T-cell (primary cell): ENCODE measurements at regions not wholly inside any gene's neighbourhood (a gene's known extent, or its start where the extent isn't known, plus 50 kb on each side); places are given as distances from the start of the nearest gene placed in this dataset.
"Not testable (repeated sequence)": the region's sequence is repeated elsewhere in the genome, so short reads cannot be mapped to it uniquely, and the experiment has no call there.

ENCODE experiments used
- ATAC-seq, 4 experiments: fragments of 200-7000 bp in 3 of 4; fragments of 150-1000 bp in 1 of 4; cut with Tn5 transposase; replicated peaks in 1 of 4; 1 replicate in 3 of 4; 2 replicates in 1 of 4; pipeline ENCODE4 v1.10.0; 2021; ENCODE audit warnings: moderate library complexity in 3 of 4, mild to moderate bottlenecking in 2 of 4, moderate number of reproducible peaks in 1 of 4
- CTCF ChIA-PET, 2 donors: fragments of 300-600 bp; sonication (Branson Sonifier 250); formaldehyde crosslinking; loops; one replicate each; lab custom pipeline; 2022; ENCODE audit warnings: antibody characterized with exemption in 2 of 2; lab: Charles Lee
- POLR2A ChIA-PET, 2 donors: fragments of 300-600 bp; sonication (Branson Sonifier 250); formaldehyde crosslinking; loops; one replicate each; lab custom pipeline; 2022; ENCODE audit warnings: antibody characterized with exemption in 2 of 2; lab: Charles Lee
- DNase-seq, 35 experiments: peaks; one replicate each; pipeline versions ENCODE4 v3.0.0 to v3.0.0-alpha.2; 2013 to 2023
- H3K27ac ChIP-seq: one replicate; pipeline ENCODE4 v1.5.1; 2013; ENCODE audit warnings: low read length
- H3K27me3 ChIP-seq, 2 experiments: replicated peaks in 1 of 2; 1 replicate in 1 of 2; 2 replicates in 1 of 2; pipeline versions ENCODE4 v1.6.1 to v1.7.0; 2013; ENCODE audit warnings: low read length in 1 of 2, mixed read lengths in 1 of 2; ENCODE audit not compliant: control insufficient read depth in 2 of 2, insufficient read depth in 2 of 2; ENCODE audit errors: extremely low read depth in 1 of 2
- H3K36me3 ChIP-seq, 2 donors: 1 replicate in 1 of 2; 2 replicates in 1 of 2; pipeline versions ENCODE4 v1.6.1 to v1.7.0; 2013; ENCODE audit warnings: low read length in 1 of 2; ENCODE audit not compliant: control insufficient read depth in 2 of 2, insufficient read depth in 1 of 2; ENCODE audit errors: extremely low read depth in 1 of 2
- H3K4me1 ChIP-seq, 2 experiments: 1 replicate in 1 of 2; 2 replicates in 1 of 2; pipeline versions ENCODE4 v1.6.1 to v1.7.0; 2013; ENCODE audit warnings: low read length in 2 of 2, mixed read lengths in 1 of 2; ENCODE audit not compliant: insufficient read depth in 2 of 2, control insufficient read depth in 1 of 2; ENCODE audit errors: extremely low read depth in 1 of 2
- H3K4me3 ChIP-seq, 2 donors: 1 replicate in 1 of 2; 2 replicates in 1 of 2; pipeline versions ENCODE4 v1.5.1 to v1.7.0; 2013; ENCODE audit warnings: mild to moderate bottlenecking in 2 of 2, low read length in 1 of 2, moderate library complexity in 1 of 2; ENCODE audit not compliant: control insufficient read depth in 1 of 2; ENCODE audit errors: extremely low read depth in 1 of 2
- H3K9me3 ChIP-seq: 2 replicates; pipeline ENCODE4 v1.7.0; 2013
- H3K27ac Mint-ChIP-seq, 2 donors: one replicate each; pipeline ENCODE4 v1.8.0; 2020 to 2021; ENCODE audit warnings: mild to moderate bottlenecking in 2 of 2, mixed read lengths in 2 of 2
- H3K27me3 Mint-ChIP-seq, 2 donors: one replicate each; pipeline ENCODE4 v1.8.0; 2021 to 2022; ENCODE audit warnings: mixed read lengths in 2 of 2
- H3K36me3 Mint-ChIP-seq: one replicate; pipeline ENCODE4 v1.8.0; 2021; ENCODE audit warnings: mixed read lengths
- H3K4me1 Mint-ChIP-seq, 3 donors: one replicate each; pipeline ENCODE4 v1.8.0; 2020 to 2022; ENCODE audit warnings: mixed read lengths in 3 of 3, mild to moderate bottlenecking in 1 of 3
- H3K4me3 Mint-ChIP-seq, 3 donors: one replicate each; pipeline ENCODE4 v1.8.0; 2020 to 2022; ENCODE audit warnings: mild to moderate bottlenecking in 3 of 3, mixed read lengths in 3 of 3, moderate library complexity in 3 of 3
- H3K9me3 Mint-ChIP-seq, 3 donors: one replicate each; pipeline ENCODE4 v1.8.0; 2020 to 2022; ENCODE audit warnings: mixed read lengths in 3 of 3
- WGBS: methylation state at CpG from one replicate; pipeline ENCODE4 v1.1.5; 2013; ENCODE audit warnings: missing lambda C conversion rate; ENCODE audit not compliant: insufficient coverage; 5-methylcytosine and 5-hydroxymethylcytosine counted together

- H3K4me3 Mint-ChIP-seq: no peak overlapping the region
- WGBS: no CpG with 5 or more reads among the region's 1 CpG
- DNase-seq (no peak), ATAC-seq (no peak)
- Histone ChIP-seq H3K4me3 (no peak overlapping the region), H3K36me3 (no peaks in the 10 kb centered on the region), H3K9me3 (no peaks in the 10 kb centered on the region), H3K27me3 (no peaks in the 10 kb centered on the region), H3K4me1 (no peaks in the 10 kb centered on the region), H3K27ac (no peak overlapping the region)
- no peaks in the 10 kb centered on the region for H3K27me3 Mint-ChIP-seq
- H3K4me1 Mint-ChIP-seq: no peaks in the 10 kb centered on the region
- CTCF ChIA-PET: no interaction called here
- POLR2A ChIA-PET: no interaction called here
- peaks cover 0 to 2% (median 0%) of the 10 kb centered on the region in 3 donors for H3K9me3 Mint-ChIP-seq
- no peak overlapping the region for H3K27ac Mint-ChIP-seq
- no peaks in the 10 kb centered on the region for H3K36me3 Mint-ChIP-seq
These were observed 179.6 kb upstream of the CXorf51A start for GRCh38 chrX:146994163-146994562.

GRCh38 chrX:146973283-146973682 lies 158.7 kb upstream of the CXorf51A start:
- no peak overlapping the region for H3K4me3 Mint-ChIP-seq
- no peaks in the 10 kb centered on the region for H3K36me3 ChIP-seq
- H3K9me3 ChIP-seq: no peaks in the 10 kb centered on the region
- no peak overlapping the region for H3K27ac ChIP-seq
- no peak overlapping the region for H3K4me3 ChIP-seq
- peaks cover 0 to 4% (median 0%) of the 10 kb centered on the region in 3 donors for H3K9me3 Mint-ChIP-seq
- H3K27me3 ChIP-seq: no peaks in the 10 kb centered on the region
- ATAC-seq: no peak
- no peaks in the 10 kb centered on the region for H3K36me3 Mint-ChIP-seq
- H3K27me3 Mint-ChIP-seq: no peaks in the 10 kb centered on the region
- ChIA-PET POLR2A (no interaction called here), CTCF (no interaction called here)
- H3K4me1 Mint-ChIP-seq: no peaks in the 10 kb centered on the region
- H3K27ac Mint-ChIP-seq: no peak overlapping the region
- no peaks in the 10 kb centered on the region for H3K4me1 ChIP-seq
- DNase-seq: no peak
- 78% methylated on average over 3 of the region's 6 CpGs for WGBS

- H3K27ac Mint-ChIP-seq: no peak overlapping the region
- no peaks in the 10 kb centered on the region for H3K4me1 ChIP-seq
- no peak overlapping the region for H3K4me3 ChIP-seq
- H3K9me3 Mint-ChIP-seq: peaks cover 0 to 6% (median 2%) of the 10 kb centered on the region in 3 donors
- H3K27ac ChIP-seq: no peak overlapping the region
- no peaks in the 10 kb centered on the region for H3K36me3 ChIP-seq
- H3K27me3 Mint-ChIP-seq: peaks cover 0 to 17% of the 10 kb centered on the region in 2 donors
- no peaks in the 10 kb centered on the region for H3K27me3 ChIP-seq
- H3K4me1 Mint-ChIP-seq: no peaks in the 10 kb centered on the region
- CTCF ChIA-PET: no interaction called here
- ATAC-seq (no peak), DNase-seq (no peak)
- no peaks in the 10 kb centered on the region for H3K36me3 Mint-ChIP-seq
- POLR2A ChIA-PET: no interaction called here
- no CpG with 5 or more reads among the region's 3 CpGs for WGBS
- H3K9me3 ChIP-seq: no peaks in the 10 kb centered on the region
- H3K4me3 Mint-ChIP-seq: no peak overlapping the region
These were observed 152.8 kb upstream of the CXorf51A start for GRCh38 chrX:146967306-146967705.

- no peak for DNase-seq
These were observed 142.2 kb upstream of the CXorf51A start for GRCh38 chrX:146956760-146957159.

GRCh38 chrX:146934256-146934655 lies 119.7 kb upstream of the CXorf51A start:
- Mint-ChIP-seq H3K36me3 (no peaks in the 10 kb centered on the region), H3K9me3 (peaks cover 0 to 9% (median 2%) of the 10 kb centered on the region in 3 donors), H3K4me1 (no peaks in the 10 kb centered on the region), H3K27ac (no peak overlapping the region), H3K4me3 (no peak overlapping the region), H3K27me3 (peaks cover 0 to 4% of the 10 kb centered on the region in 2 donors)
- Histone ChIP-seq H3K36me3 (no peaks in the 10 kb centered on the region), H3K27ac (no peak overlapping the region), H3K27me3 (no peaks in the 10 kb centered on the region), H3K4me1 (no peaks in the 10 kb centered on the region), H3K4me3 (no peak overlapping the region), H3K9me3 (no peaks in the 10 kb centered on the region)
- DNase-seq: no peak
- ChIA-PET CTCF (no interaction called here), POLR2A (interaction anchor here in 1 of 2 donors (0.6 kb wide), 1 partner anchor 1007 kb away, joined by 3 read pairs; no protein-coding TSS in a partner anchor)
- no CpG with 5 or more reads among the region's 1 CpG for WGBS
- ATAC-seq: no peak

More at GRCh38 chrX:146956760-146957159, 142.2 kb upstream of the CXorf51A start:
- Histone ChIP-seq H3K27ac (no peak overlapping the region), H3K36me3 (no peaks in the 10 kb centered on the region), H3K4me1 (no peaks in the 10 kb centered on the region), H3K4me3 (no peak overlapping the region), H3K9me3 (no peaks in the 10 kb centered on the region), H3K27me3 (no peaks in the 10 kb centered on the region)
- no peak for ATAC-seq
- WGBS: no CpG with 5 or more reads among the region's 2 CpGs
- H3K27me3 Mint-ChIP-seq: peaks cover 0 to 6% of the 10 kb centered on the region in 2 donors
- peaks cover 0 to 9% (median 6%) of the 10 kb centered on the region in 3 donors for H3K9me3 Mint-ChIP-seq
- no peaks in the 10 kb centered on the region for H3K4me1 Mint-ChIP-seq
- H3K36me3 Mint-ChIP-seq: no peaks in the 10 kb centered on the region
- no peak overlapping the region for H3K27ac Mint-ChIP-seq
- ChIA-PET CTCF (no interaction called here), POLR2A (no interaction called here)
- no peak overlapping the region for H3K4me3 Mint-ChIP-seq

GRCh38 chrX:146932997-146933396 lies 118.5 kb upstream of the CXorf51A start:
- H3K4me3 Mint-ChIP-seq, H3K4me1 Mint-ChIP-seq, H3K9me3 Mint-ChIP-seq, H3K27ac Mint-ChIP-seq, H3K27ac ChIP-seq, H3K36me3 Mint-ChIP-seq, H3K9me3 ChIP-seq, H3K4me3 ChIP-seq, CTCF ChIA-PET, H3K4me1 ChIP-seq, ATAC-seq, H3K27me3 ChIP-seq, POLR2A ChIA-PET, H3K27me3 Mint-ChIP-seq, DNase-seq, H3K36me3 ChIP-seq: not testable (repeated sequence)
- no CpG with 5 or more reads among the region's 2 CpGs for WGBS

- no peak for ATAC-seq
- no peak overlapping the region for H3K27ac Mint-ChIP-seq
- Histone ChIP-seq H3K4me3 (no peak overlapping the region), H3K27me3 (no peaks in the 10 kb centered on the region), H3K9me3 (no peaks in the 10 kb centered on the region), H3K27ac (no peak overlapping the region), H3K36me3 (no peaks in the 10 kb centered on the region), H3K4me1 (no peaks in the 10 kb centered on the region)
- H3K9me3 Mint-ChIP-seq: peaks cover 0 to 8% (median 7%) of the 10 kb centered on the region in 3 donors
- CTCF ChIA-PET: no interaction called here
- H3K36me3 Mint-ChIP-seq: no peaks in the 10 kb centered on the region
- POLR2A ChIA-PET: interaction anchor here in 1 of 2 donors (0.5 kb wide), 1 partner anchor 279 kb away, joined by 3 read pairs; no protein-coding TSS in a partner anchor
- H3K27me3 Mint-ChIP-seq: peaks cover 0 to 4% of the 10 kb centered on the region in 2 donors
- no peak overlapping the region for H3K4me3 Mint-ChIP-seq
- DNase-seq: no peak
- no peaks in the 10 kb centered on the region for H3K4me1 Mint-ChIP-seq
These were observed 106.7 kb upstream of the CXorf51A start for GRCh38 chrX:146921204-146921603.
